ENCODE measurements at regions not wholly inside any gene's neighbourhood (a gene's known extent, or its start where the extent isn't known, plus 50 kb on each side); places are given as distances from the start of the nearest gene placed in this dataset.
A peak's percentile ranks its signal among the peaks of the same experiment; 100 is the strongest.
"Not testable (repeated sequence)": the region's sequence is repeated elsewhere in the genome, so short reads cannot be mapped to it uniquely, and the experiment has no call there.

DNA sequence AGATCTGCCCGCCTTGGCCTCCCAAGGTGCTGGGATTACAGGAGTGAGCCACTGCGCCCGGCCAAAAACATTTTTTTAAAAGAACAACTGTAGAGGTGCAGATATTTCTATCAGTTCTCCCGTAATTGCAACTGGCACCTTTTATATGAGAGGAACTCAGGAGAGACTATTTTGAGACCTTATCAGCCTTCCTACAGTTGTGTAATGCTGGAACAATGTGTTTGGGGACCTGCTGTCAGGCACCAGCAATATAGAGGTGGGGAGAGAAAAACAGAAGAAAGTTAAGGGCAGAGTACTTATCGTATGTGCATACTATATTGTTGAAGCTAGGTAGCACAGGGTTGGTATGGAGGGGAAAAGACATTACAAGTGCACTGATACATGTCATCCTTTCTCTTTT, 343.8 kb upstream of the ANKRD30A start:
- DNase-seq (ENCODE audit: low read depth): no peak
- H3K4me3 ChIP-seq (ENCODE audit: low read depth, low read length): no peak overlapping the region
- TF ChIP-seq, protein P1, sequence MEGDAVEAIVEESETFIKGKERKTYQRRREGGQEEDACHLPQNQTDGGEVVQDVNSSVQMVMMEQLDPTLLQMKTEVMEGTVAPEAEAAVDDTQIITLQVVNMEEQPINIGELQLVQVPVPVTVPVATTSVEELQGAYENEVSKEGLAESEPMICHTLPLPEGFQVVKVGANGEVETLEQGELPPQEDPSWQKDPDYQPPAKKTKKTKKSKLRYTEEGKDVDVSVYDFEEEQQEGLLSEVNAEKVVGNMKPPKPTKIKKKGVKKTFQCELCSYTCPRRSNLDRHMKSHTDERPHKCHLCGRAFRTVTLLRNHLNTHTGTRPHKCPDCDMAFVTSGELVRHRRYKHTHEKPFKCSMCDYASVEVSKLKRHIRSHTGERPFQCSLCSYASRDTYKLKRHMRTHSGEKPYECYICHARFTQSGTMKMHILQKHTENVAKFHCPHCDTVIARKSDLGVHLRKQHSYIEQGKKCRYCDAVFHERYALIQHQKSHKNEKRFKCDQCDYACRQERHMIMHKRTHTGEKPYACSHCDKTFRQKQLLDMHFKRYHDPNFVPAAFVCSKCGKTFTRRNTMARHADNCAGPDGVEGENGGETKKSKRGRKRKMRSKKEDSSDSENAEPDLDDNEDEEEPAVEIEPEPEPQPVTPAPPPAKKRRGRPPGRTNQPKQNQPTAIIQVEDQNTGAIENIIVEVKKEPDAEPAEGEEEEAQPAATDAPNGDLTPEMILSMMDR (conservative IDR thresholded peaks at IDR 0.05; ENCODE audit: low read depth, low read length): no peak

DNA sequence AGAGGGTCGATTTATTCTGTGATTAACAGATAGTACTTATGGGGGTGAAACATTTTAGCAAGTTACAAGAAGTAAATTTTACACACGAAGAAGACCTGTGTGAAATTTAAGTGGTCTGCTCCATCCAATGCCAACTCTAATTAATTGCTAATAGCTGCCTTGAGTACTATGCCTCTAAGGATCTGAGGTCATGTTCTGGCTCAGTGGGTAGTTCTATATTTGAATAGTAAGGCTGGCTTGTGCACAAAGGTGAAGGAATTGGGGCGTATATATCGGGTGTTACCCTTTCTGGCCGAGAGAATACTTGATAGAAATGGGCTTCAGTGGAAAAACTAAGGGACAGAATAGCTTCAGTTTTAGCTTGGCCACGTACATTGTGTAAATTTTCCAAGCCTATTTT, 345.2 kb upstream of the ANKRD30A start:
- no peak overlapping the region for H3K4me3 ChIP-seq (ENCODE audit: low read depth, low read length)
- no peak for DNase-seq (ENCODE audit: low read depth)
- TF ChIP-seq, protein P1 (conservative IDR thresholded peaks at IDR 0.05; ENCODE audit: low read depth, low read length): no peak

DNA sequence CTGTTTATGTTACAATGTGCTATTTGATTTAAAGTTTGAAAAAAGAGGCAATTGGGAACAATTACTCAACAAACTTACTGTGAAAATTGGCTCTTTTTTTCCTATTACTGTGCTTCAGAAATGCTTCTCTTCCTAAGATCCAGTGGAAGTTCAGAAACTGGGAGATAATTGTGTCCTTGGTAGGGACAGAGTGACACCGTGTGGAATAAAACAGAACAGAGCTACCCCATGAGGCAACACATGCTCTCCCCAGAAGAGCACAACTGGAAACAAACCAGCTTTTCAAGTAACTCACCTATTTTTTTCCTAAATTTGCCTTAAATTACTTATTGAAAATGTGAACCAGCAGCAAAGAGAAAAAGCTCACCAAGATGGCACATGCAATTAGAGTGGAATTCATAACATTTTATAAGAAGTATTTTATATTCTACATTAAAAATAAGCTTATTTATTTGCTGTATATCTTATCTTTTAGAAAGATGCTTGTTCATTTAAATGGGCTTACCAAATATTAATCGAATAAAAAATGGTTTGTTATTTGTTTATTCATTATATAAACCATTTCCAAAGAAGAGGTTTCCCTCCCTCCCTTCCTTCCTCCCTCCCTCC, 346.1 kb upstream of the ANKRD30A start:
- DNase-seq (ENCODE audit: low read depth): peak; percentile 30
- TF ChIP-seq, protein P1 (conservative IDR thresholded peaks at IDR 0.05; ENCODE audit: low read depth, low read length): peak; percentile 91
- no peak overlapping the region for H3K4me3 ChIP-seq (ENCODE audit: low read depth, low read length)

DNA sequence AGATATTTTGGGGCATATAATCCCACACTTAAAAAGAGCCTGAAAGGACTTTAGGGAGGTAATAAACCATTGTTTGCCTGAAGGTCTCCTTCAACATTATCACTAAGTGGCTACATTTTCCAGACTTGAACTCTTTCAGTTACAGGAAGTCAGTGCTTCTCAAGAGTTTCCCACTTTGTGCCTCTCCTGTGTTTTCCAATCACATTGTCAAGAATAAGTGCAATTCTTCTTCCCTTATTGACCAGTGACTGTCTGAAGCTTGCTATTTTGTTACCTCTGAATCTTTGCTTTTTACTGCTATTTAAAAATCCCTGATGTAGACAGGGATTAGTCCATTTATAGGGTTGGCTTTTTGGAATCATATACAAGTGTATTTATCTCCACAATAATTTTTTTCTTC, 346.7 kb upstream of the ANKRD30A start:
- H3K4me3 ChIP-seq (ENCODE audit: low read depth, low read length): no peak overlapping the region
- TF ChIP-seq, protein P1 (conservative IDR thresholded peaks at IDR 0.05; ENCODE audit: low read depth, low read length): no peak
- DNase-seq (ENCODE audit: low read depth): no peak

DNA sequence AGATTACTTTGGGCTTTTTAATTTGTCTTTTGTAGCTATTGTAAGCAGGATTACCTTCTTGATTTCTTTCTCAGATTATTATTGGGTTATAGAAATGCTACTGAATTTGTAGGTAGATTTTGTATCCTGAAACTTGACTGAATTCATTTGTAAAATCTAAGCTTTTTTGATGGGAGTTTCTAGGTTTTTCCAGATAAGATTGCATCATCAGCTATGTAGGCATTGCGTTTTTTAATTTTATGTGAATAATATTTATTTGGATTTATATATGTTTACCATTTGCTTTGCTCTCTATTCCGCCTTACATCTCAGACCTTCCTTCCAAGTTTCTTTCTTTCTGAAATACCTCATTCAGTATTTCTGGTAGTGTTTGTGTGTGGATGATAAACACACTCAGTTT, 351.7 kb upstream of the ANKRD30A start:
- TF ChIP-seq, protein P1 (conservative IDR thresholded peaks at IDR 0.05; ENCODE audit: low read depth, low read length): no peak
- no peak overlapping the region for H3K4me3 ChIP-seq (ENCODE audit: low read depth, low read length)
- DNase-seq (ENCODE audit: low read depth): no peak

DNA sequence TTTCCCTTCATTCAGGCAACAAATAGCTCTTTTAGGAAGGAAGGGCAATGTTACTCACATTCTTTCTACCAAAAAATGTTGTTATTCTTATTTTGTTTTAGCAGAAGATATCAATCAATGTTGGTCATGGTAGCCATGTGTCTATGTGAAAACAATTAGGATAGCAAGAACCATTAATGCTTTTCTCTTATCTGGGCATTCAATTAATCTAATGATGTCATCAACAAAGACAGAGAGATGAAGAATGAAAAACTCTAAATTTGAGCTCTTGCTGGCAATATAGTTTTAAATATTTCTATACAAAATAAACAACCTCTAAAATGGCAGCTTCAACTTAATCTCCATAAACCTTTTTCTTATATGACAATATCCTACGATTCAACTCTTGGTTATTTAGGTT, 353.7 kb upstream of the ANKRD30A start:
- TF ChIP-seq, protein P1 (conservative IDR thresholded peaks at IDR 0.05; ENCODE audit: low read depth, low read length): no peak
- no peak for DNase-seq (ENCODE audit: low read depth)

DNA sequence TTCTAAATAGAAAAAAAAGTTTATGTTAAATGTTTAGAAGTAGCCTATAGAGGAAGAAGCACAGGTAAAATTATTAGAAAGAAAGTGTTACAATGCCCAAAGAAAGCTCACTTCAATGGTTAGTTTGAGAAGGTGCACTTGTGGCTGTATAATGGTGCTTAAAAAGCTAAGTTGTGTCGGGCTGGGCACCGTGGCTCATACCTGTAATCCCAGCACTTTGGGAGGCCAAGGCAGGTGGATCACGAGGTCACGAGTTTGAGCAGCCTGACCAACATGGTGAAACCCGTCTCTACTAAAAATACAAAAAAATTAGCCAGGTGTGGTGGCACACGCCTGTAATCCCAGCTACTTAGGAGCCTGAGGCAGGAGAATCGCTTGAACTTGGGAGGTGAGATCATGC, 355.7 kb upstream of the ANKRD30A start:
- not testable (repeated sequence) for H3K4me3 ChIP-seq (ENCODE audit: low read depth, low read length); DNase-seq (ENCODE audit: low read depth)

More for the DNA sequence above, 353.7 kb upstream of the ANKRD30A start:
- no peak overlapping the region for H3K4me3 ChIP-seq (ENCODE audit: low read depth, low read length)
